Renal cortical epithelial cell (primary cell): ENCODE measurements at regions not wholly inside any gene's neighbourhood (a gene's known extent, or its start where the extent isn't known, plus 50 kb on each side); places are given as distances from the start of the nearest gene placed in this dataset.

Experiments used
- DNase-seq: peaks from one replicate; pipeline ENCODE4 v3.0.0-alpha.2; 2011; ENCODE audit warnings: low read depth

DNA sequence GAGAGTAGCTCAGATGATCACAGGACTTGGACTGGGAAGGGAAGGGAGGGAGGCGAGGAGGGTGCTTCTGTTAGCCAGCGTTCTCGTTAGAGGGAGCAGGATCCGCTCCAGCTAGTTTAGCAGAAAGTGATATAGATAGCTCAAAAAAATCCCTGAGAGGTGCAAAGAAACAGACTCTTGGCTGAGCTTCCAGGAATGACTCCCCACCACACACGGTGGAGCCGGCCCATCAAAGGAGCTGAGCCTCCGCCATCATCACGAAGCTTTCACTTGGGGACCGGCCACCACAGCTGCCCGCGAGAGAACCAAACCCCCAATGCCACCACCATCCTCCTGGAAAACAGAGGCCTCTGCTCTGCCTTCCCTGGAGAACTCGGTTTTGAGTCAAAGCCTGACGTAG lies 124.6 kb upstream of the BCL2L14 start:
- no peak for DNase-seq

DNA sequence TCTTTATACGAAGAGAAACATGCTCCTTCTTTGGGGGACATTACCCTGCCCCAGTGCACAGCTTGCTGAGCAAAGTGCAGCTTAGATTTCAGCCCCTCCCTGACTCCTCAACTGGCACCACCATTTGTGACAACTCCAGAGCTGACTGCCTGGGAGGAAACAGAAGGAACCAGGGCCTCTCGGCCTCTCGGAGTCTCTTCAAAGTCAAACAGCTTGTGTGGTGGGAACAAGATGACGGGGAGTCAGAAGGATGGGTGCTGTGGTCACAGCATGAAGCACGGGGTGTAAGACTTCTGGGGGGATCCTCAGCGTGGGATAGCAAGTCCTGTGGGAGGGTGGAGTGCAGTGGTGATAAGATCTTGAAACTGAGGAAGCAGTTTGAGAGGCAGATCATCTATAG lies 123.5 kb upstream of the BCL2L14 start:
- no peak for DNase-seq

DNA sequence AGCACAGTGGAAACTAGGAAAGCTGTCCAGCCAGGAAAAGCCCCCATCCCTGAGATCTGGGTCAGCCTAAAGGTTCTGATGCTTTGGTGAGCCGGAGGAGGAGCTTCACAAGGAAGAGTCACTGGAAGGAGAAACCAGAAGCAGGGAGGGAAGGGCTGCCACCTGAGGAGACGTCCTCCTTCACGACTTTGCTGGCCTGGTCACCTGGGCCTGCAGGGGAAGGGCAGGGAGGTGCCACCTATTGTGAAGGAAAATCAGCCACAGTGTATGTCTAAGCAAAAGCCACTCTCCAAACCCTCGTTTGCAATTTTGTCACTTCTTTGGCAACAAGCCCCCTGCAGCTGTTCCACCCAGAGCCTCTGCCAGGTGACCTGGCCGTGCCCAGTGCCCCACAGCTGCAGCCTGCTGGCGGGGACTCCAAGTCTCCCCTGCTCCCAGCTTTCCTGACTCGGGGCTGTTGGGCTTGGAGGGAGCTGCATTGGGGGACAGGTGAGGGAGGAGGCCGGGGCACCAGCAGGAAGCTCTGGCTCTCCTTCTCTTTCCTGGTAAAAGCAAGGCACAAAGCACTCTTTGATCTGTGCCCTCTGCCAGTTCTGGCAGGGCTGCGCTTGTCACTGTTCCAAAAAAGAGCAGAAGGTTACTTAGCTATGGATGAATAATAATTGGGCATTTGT lies 120.9 kb upstream of the BCL2L14 start:
- no peak for DNase-seq

GRCh38 chr12:11951209-11951608 lies 119.5 kb upstream of the BCL2L14 start:
- DNase-seq: no peak

- DNase-seq: no peak
Measured at GRCh38 chr12:11953523-11953922, 117.2 kb upstream of the BCL2L14 start.

DNA sequence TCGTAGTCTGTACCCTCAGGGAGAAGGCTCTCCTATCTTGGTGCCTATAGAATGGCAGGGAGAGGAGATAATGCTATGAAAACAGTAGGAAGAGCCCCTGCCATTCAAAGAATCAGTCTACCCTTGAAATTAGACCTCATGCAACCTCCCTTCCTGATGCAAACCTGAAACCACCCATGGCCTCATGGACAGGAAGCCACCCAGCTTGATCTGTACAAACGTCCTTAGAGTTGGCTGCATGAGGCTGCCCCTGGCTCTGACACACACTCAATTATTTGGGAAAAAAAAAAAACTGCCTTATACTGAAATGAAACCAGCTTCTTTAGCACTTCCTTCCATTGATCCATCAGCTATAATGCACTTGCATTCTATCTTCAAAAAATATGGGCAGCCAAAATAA lies 116.6 kb upstream of the BCL2L14 start:
- no peak for DNase-seq

GRCh38 chr12:11958221-11959091 lies 112.3 kb upstream of the BCL2L14 start:
- DNase-seq: peak; percentile 94

GRCh38 chr12:11959117-11959823 lies 111.5 kb upstream of the BCL2L14 start:
- peak; percentile 78 for DNase-seq

- DNase-seq: no peak
Measured at GRCh38 chr12:11960646-11961045, 110.1 kb upstream of the BCL2L14 start.

- no peak for DNase-seq
Measured at GRCh38 chr12:11961686-11962085, 109.1 kb upstream of the BCL2L14 start.

DNA sequence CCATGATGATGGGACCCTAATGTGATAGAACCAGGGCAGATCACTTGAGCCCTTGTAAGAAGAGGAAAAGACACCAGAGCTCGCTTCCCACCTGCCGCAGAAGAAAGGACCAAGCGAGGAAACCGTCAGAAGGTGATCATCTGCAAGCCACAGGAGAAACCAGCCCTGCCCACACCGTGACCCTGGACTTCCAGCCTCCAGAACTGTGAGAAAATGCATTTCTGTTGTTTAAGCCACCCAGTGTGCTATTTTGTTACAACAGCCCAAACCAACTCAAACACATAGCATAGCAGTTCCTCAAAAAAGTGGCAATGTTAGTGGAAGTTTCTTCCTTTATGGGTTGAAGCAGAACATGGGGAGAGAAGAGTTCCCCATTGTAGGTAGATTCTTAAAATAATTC lies 107.9 kb upstream of the BCL2L14 start:
- DNase-seq: no peak

DNA sequence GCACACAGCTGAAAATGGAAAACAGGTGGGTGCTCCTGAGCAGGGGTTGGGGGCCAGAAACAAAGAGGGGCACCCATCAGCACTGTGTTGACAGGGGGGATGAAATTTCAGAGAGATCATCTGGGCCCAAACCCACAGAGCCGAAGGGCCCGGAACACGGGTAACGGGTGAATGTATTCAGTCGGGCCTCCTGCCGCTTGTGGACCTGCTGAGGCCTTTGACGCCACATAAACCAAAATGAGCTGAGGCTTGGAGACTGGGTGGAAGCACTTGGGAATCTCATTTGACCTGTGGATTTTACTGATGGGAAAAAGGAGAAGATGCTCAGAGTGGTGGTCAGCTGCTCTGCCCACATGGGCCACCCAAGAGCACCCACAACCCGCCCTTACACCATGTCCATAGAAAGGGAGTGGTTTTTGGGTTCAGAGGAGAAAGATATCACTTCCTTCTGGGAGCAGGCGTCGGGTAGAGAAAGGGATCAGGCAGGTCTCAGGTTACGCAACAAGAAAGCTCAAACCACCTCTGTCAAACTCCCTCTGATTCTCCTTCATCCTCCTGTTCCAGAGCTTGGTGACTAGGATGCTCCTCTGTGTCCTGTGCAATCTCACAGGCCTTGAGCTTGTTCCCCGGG lies 106.8 kb upstream of the BCL2L14 start:
- DNase-seq: no peak

GRCh38 chr12:11965258-11965910 lies 105.4 kb upstream of the BCL2L14 start:
- DNase-seq: no peak

DNA sequence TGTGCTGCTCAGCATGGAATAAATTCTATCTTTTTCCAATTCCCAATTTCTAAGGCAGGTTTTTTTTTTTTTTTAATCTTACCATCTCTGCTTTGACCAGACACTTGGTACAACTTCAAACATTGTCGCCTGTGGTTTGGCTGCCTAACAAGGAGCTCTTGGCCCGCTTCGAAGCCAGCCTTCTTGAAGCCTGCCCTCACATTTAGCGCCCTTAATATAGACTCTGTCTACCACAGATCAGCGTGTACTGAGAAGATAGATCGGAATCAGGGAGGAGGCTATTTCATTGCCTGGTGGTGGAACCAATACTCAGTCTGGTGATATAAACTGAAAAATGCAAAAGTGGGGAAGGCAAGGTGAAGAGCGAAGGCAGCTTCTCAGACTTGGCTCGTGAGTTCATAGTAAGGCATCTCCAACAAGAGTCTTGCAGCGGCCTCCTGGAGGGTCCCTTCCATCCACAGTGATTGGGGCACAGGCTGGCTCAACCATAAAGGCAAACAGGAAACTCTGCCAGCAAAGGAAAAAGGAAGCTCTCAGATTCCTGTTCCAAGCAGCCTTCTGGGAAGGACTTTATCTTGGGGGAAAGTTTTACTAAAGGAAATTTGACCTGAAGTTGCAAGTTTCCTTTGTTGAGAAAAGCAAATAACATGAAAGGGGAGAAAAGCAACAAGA lies 103.2 kb upstream of the BCL2L14 start:
- DNase-seq: no peak

DNA sequence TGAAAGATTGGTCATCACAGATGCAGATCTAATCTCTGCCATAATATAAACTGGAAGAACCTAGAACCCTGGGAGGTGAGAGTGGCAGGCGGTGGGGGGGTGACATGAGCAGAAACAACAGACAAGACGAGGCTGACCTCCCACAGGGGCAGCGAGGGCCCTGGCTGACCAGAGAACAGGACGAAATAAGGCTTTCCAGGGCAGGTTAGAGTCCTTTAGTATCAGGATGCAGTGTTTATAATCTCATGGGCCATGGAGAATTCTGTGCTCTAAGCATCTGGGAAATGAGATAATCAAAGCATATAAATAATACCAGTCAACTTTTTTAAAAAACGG lies 102.7 kb upstream of the BCL2L14 start:
- no peak for DNase-seq

- no peak for DNase-seq
Measured at GRCh38 chr12:11968516-11968915, 102.2 kb upstream of the BCL2L14 start.

DNA sequence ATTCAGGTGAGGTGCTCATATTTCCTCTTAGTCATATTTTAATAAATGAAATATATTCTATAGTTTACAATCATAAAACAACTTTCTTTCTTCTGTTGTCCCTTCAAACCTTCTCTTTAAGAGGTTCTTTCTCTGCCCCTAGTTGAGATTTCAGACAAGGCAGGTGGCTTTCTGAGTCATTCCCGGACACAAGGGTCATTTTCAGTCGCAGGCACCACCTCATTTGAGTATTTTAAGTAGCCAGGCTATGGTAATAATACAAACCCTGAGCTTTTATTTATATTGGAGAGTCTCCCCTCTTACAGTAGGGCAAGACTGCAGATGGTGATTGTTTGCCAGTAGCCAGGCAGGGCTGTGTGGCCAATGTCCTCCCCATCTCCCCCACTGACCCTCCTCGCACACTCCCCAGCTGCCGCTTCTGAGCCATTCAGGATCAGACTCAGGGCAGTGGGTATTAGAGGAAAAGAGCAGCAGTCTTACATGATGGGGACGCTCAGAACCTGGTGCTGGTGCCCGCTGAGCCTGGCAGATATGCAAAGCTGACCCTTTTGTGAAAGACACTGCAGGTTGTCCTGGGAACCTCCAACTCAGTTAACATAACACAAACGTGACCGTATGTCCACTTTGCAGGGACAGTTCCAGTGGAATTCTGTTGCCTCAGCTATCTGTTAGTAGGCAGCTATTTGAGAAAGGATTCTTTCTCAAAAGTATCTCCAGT lies 101.1 kb upstream of the BCL2L14 start:
- DNase-seq: no peak

GRCh38 chr12:11970155-11970520 lies 100.6 kb upstream of the BCL2L14 start:
- DNase-seq: no peak

DNA sequence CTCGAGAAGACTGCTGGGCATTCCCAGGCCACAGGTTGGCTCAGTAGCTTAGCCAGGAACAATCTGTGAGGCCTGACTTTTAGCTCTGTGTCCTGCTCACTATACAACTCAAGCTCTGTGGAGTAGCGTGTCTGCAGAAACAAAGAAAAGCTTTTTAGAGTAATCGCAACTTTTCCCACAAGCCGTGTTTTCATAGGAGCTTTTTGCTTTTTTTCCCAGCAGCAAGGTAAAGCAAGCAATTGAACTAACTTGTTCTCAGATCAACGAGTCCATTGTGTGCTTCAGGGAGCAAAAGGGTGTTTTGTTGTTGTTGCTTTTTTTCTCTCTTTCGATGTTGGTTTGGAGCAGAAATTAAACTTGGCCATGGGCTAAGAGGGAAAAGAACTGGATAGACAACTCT lies 97.3 kb upstream of the BCL2L14 start:
- no peak for DNase-seq

DNA sequence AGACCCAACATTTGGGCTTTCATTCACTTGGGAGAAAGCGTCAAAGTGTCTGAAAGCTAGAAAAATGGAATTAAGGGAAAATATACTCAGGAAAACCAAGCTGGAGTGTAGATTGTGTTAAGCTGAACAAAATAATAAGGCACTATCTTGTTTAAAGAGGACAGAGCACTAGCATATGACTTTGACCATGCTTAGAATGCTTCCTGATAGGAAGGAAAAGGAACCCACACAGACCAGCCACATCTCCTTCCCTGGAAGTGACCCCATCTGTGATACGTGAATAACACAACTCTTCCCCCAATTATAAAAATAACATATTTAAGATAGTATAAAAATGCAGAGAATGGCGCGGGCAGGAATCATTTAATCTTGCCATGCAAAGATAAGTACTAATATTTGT lies 94.7 kb upstream of the BCL2L14 start:
- no peak for DNase-seq
